HCT116 (cell line): ENCODE measurements at regions not wholly inside any gene's neighbourhood (a gene's known extent, or its start where the extent isn't known, plus 50 kb on each side); places are given as distances from the start of the nearest gene placed in this dataset.

ENCODE experiments used
- ATAC-seq: fragments of 200-7000 bp; cut with Tn5 transposase; 2 replicates; pipeline ENCODE4 v1.9.1; 2020; ENCODE audit warnings: mild to moderate bottlenecking, moderate library complexity
- BruUV-seq: library from RNA; stranded (reverse); fragments of 400-500 nt; replicated peaks from 2 replicates; lab custom pipeline; 2021; lab: Mats Ljungman, UMichigan
- CTCF ChIA-PET: fragments of 300-600 bp; sonication (Branson Sonifier 250); formaldehyde crosslinking; loops from one replicate; lab custom pipeline; 2021; ENCODE audit warnings: antibody characterized with exemption; lab: Charles Lee
- POLR2A ChIA-PET: fragments of 300-600, 350-600 bp; sonication (Branson Sonifier 250); formaldehyde crosslinking; loops from one replicate; lab custom pipeline; 2021; ENCODE audit warnings: antibody characterized with exemption; lab: Charles Lee
- RAD21 ChIA-PET, 2 experiments: fragments of 300-600 bp; sonication (Branson Sonifier 250); formaldehyde crosslinking; loops; one replicate each; lab custom pipeline; 2023; ENCODE audit warnings: low total read pairs in 2 of 2; ENCODE audit not compliant: uncharacterized antibody in 2 of 2, unreplicated experiment in 2 of 2, low non-redundant PET in 1 of 2; lab: Charles Lee
- DNase-seq: peaks from one replicate; pipeline ENCODE4 v3.0.0-alpha.2; 2010; ENCODE audit warnings: low read depth, low spot score
- H2AFZ ChIP-seq: fragments of 200-600 bp; shearing (Covaris generic), sonication (generic); 2 replicates; pipeline ENCODE4 v1.6.1; 2017; ENCODE audit warnings: low read depth, mixed run types, mixed read lengths, antibody characterized with exemption, low read length; ENCODE audit not compliant: poor library complexity, severe bottlenecking
- H3K27ac ChIP-seq: 2 replicates; pipeline ENCODE4 v1.5.1; 2012; ENCODE audit warnings: low read depth, low read length
- H3K27me3 ChIP-seq: fragments of 200-600 bp; sonication (generic); 2 replicates; pipeline ENCODE4 v1.6.1; 2016; ENCODE audit warnings: mixed run types, low read length, mixed read lengths; ENCODE audit not compliant: insufficient read depth
- H3K36me3 ChIP-seq, 2 experiments: fragments of 200-500 bp in 1 of 2; fragments of 200-600 bp in 1 of 2; sonication (Bioruptor generic) in 1 of 2; sonication (generic) in 1 of 2; 2 replicates each; pipeline versions ENCODE4 v1.5.1 to v1.6.1; 2014 to 2016; ENCODE audit warnings: low read length in 2 of 2, inconsistent platforms in 1 of 2, mixed read lengths in 1 of 2, mixed run types in 1 of 2; ENCODE audit not compliant: insufficient read depth in 2 of 2, control insufficient read depth in 1 of 2
- H3K4me1 ChIP-seq, 2 experiments: fragments of 200-600 bp in 1 of 2; sonication (generic) in 1 of 2; 2 replicates each; pipeline versions ENCODE4 v1.5.1 to v1.6.1; 2012 to 2017; ENCODE audit warnings: low read length in 2 of 2, inconsistent platforms in 1 of 2, mild to moderate bottlenecking in 1 of 2, mixed read lengths in 1 of 2, mixed run types in 1 of 2, moderate library complexity in 1 of 2; ENCODE audit not compliant: insufficient read depth in 2 of 2, control insufficient read depth in 1 of 2
- H3K4me2 ChIP-seq: fragments of 200-600 bp; sonication (generic); 2 replicates; pipeline ENCODE4 v1.6.1; 2017; ENCODE audit warnings: mixed run types, low read length, mixed read lengths
- H3K4me3 ChIP-seq, 2 experiments: fragments of 200-600 bp in 1 of 2; sonication (generic) in 1 of 2; replicated peaks in 1 of 2; 2 replicates each; pipeline ENCODE4 v1.5.1; 2011 to 2016; ENCODE audit warnings: low read length in 2 of 2, control low read depth in 1 of 2, low read depth in 1 of 2, mild to moderate bottlenecking in 1 of 2, mixed read lengths in 1 of 2, mixed run types in 1 of 2
- H3K79me2 ChIP-seq: fragments of 200-600 bp; sonication (generic); 2 replicates; pipeline ENCODE4 v1.6.1; 2017; ENCODE audit warnings: mild to moderate bottlenecking, mixed run types, low read length, moderate library complexity, mixed read lengths; ENCODE audit not compliant: insufficient read depth
- H3K9ac ChIP-seq: fragments of 200-600 bp; sonication (generic); 2 replicates; pipeline ENCODE4 v1.6.1; 2016; ENCODE audit warnings: low read length, mixed read lengths
- H3K9me2 ChIP-seq: fragments of 200-600 bp; sonication (generic), shearing (Covaris generic); 2 replicates; pipeline ENCODE4 v1.6.1; 2017; ENCODE audit warnings: mixed run types, mild to moderate bottlenecking, moderate library complexity; ENCODE audit not compliant: insufficient read depth
- H3K9me3 ChIP-seq, 2 experiments: fragments of 200-500 bp in 1 of 2; fragments of 200-600 bp in 1 of 2; sonication (Bioruptor generic) in 1 of 2; sonication (generic) in 1 of 2; 2 replicates each; pipeline ENCODE4 v1.6.1; 2014 to 2017; ENCODE audit warnings: low read length in 2 of 2, mixed read lengths in 2 of 2, inconsistent platforms in 1 of 2, low read depth in 1 of 2, mild to moderate bottlenecking in 1 of 2, mixed run types in 1 of 2, moderate library complexity in 1 of 2; ENCODE audit not compliant: control insufficient read depth in 1 of 2, insufficient read depth in 1 of 2
- H4K20me1 ChIP-seq: fragments of 200-600 bp; sonication (generic), shearing (Covaris generic); 2 replicates; pipeline ENCODE4 v1.6.1; 2017; ENCODE audit warnings: mixed run types, mild to moderate bottlenecking, moderate library complexity; ENCODE audit not compliant: insufficient read depth
- CBX3 ChIP-seq: IDR thresholded peaks from 2 replicates; pipeline ENCODE4 v1.6.1; 2012; ENCODE audit warnings: low read depth
- EGR1 ChIP-seq: IDR thresholded peaks from 2 replicates; pipeline ENCODE4 v1.6.1; 2012; ENCODE audit warnings: low read depth
- EZH2 ChIP-seq: fragments of 200-600 bp; sonication (generic); IDR thresholded peaks from 2 replicates; pipeline ENCODE4 v1.6.1; 2017; ENCODE audit warnings: antibody characterized with exemption, mixed run types
- FOSL1 ChIP-seq: IDR thresholded peaks from 2 replicates; pipeline ENCODE4 v1.6.1; 2012; ENCODE audit warnings: low read depth
- POLR2A ChIP-seq: IDR thresholded peaks from 2 replicates; pipeline ENCODE4 v1.7.0; 2011; ENCODE audit warnings: borderline replicate concordance; ENCODE audit not compliant: insufficient read depth, insufficient read length; ENCODE audit errors: extremely low read depth
- POLR2AphosphoS5 ChIP-seq: IDR thresholded peaks from 2 replicates; pipeline ENCODE4 v1.6.1; 2011; ENCODE audit warnings: mild to moderate bottlenecking, low read depth, low read length, moderate library complexity
- RAD21 ChIP-seq: IDR thresholded peaks from 2 replicates; pipeline ENCODE4 v1.6.1; 2012; ENCODE audit warnings: low read depth, mild to moderate bottlenecking
- SIN3A ChIP-seq: IDR thresholded peaks from 2 replicates; pipeline ENCODE4 v1.6.1; 2012; ENCODE audit warnings: low read depth
- SP1 ChIP-seq: IDR thresholded peaks from 2 replicates; pipeline ENCODE4 v1.6.1; 2012; ENCODE audit warnings: low read depth
- TCF7L2 ChIP-seq: IDR thresholded peaks from 2 replicates; pipeline ENCODE4 v1.7.0; 2011; ENCODE audit warnings: borderline replicate concordance, inconsistent platforms; ENCODE audit not compliant: insufficient read depth, insufficient read length; ENCODE audit errors: extremely low read depth
- intact Hi-C: fragments of 100-400 bp; cut with micrococcal nuclease; formaldehyde crosslinking; loops from 2 replicates; pipeline ENCODE4 v1.10.0; 2022
- TF ChIP-seq, protein P1 (sequence below): IDR thresholded peaks from 2 replicates; pipeline ENCODE4 v1.6.1; 2012
- TF ChIP-seq, protein P2 (sequence below), 3 experiments: fragments of 200-600 bp in 1 of 3; sonication (generic) in 1 of 3; IDR thresholded peaks in 2 of 3; conservative IDR thresholded peaks in 1 of 3; 2 replicates each; pipeline ENCODE4 v1.5.1; 2012 to 2017; ENCODE audit warnings: low read depth in 2 of 3, low read length in 2 of 3, antibody characterized with exemption in 1 of 3, borderline replicate concordance in 1 of 3, control low read depth in 1 of 3, mild to moderate bottlenecking in 1 of 3, mixed read lengths in 1 of 3, mixed run types in 1 of 3, moderate library complexity in 1 of 3; ENCODE audit not compliant: insufficient read depth in 1 of 3

DNA sequence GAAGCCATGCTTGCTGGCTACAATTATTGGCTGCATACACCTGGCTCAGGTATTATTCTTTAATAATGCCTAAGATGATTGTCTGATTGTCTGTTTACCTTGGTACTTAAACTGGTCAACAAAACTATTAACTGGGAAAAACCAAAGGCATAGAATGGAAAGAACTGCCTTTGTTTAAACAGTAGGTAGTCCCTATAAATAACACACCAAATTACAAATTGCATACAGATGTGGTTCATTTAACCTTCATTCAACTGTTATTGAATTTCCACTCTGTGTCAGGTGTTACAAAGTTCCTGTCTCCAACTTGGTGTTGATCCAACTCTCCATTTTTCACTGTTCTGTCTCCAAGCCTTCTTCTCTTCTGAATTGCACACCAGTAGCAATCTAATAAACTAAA, 79.8 kb upstream of the FSCB start:
- no peaks in the 10 kb centered on the region for H3K9me2 ChIP-seq
- H3K36me3 ChIP-seq, result no peaks in the 10 kb centered on the region
- no peak overlapping the region for H3K9ac ChIP-seq
- no peak overlapping the region for H2AFZ ChIP-seq
- intact Hi-C loops, result no loop called here
- CTCF ChIA-PET, result no interaction called here
- no peaks in the 10 kb centered on the region for H3K9me3 ChIP-seq
- H3K4me1 ChIP-seq, result no peaks in the 10 kb centered on the region
- H3K27ac ChIP-seq, result no peak overlapping the region
- no peaks in the 10 kb centered on the region for H4K20me1 ChIP-seq
- no peak overlapping the region for H3K4me3 ChIP-seq
- no peaks in the 10 kb centered on the region for H3K27me3 ChIP-seq
- POLR2A ChIA-PET, result no interaction called here
- no peaks in the 10 kb centered on the region for H3K79me2 ChIP-seq
- DNase-seq (no peak), ATAC-seq (no peak)
- TF ChIP-seq EGR1 (no peak), SP1 (no peak), TCF7L2 (no peak), POLR2A (no peak), FOSL1 (no peak), CBX3 (no peak), EZH2 (no peak), SIN3A (no peak), POLR2AphosphoS5 (no peak), RAD21 (no peak)
- TF ChIP-seq, protein P1, sequence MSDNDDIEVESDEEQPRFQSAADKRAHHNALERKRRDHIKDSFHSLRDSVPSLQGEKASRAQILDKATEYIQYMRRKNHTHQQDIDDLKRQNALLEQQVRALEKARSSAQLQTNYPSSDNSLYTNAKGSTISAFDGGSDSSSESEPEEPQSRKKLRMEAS, result no peak
- TF ChIP-seq, protein P2, sequence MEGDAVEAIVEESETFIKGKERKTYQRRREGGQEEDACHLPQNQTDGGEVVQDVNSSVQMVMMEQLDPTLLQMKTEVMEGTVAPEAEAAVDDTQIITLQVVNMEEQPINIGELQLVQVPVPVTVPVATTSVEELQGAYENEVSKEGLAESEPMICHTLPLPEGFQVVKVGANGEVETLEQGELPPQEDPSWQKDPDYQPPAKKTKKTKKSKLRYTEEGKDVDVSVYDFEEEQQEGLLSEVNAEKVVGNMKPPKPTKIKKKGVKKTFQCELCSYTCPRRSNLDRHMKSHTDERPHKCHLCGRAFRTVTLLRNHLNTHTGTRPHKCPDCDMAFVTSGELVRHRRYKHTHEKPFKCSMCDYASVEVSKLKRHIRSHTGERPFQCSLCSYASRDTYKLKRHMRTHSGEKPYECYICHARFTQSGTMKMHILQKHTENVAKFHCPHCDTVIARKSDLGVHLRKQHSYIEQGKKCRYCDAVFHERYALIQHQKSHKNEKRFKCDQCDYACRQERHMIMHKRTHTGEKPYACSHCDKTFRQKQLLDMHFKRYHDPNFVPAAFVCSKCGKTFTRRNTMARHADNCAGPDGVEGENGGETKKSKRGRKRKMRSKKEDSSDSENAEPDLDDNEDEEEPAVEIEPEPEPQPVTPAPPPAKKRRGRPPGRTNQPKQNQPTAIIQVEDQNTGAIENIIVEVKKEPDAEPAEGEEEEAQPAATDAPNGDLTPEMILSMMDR (IDR thresholded peaks at IDR 0.05 in 2 of 3, conservative IDR thresholded peaks at IDR 0.05 in 1 of 3; ENCODE audit: borderline replicate concordance in 1 of 3, insufficient read depth in 1 of 3, low read depth in 2 of 3, low read length in 2 of 3), result no peak
- H3K4me2 ChIP-seq, result no peak overlapping the region
- no TSS peak for BruUV-seq
- RAD21 ChIA-PET, result no interaction called here
